GM21381 (cell line): ENCODE measurements at regions not wholly inside any gene's neighbourhood (a gene's known extent, or its start where the extent isn't known, plus 50 kb on each side); places are given as distances from the start of the nearest gene placed in this dataset.

Experiments
- ATAC-seq: cut with Tn5 transposase; IDR thresholded peaks from one replicate; pipeline ENCODE4 v1.9.1; 2021; ENCODE audit warnings: mild to moderate bottlenecking, moderate library complexity; ENCODE audit not compliant: unreplicated experiment

GRCh38 chr17:27239584-27239983, 54.3 kb upstream of the WSB1 start:
- ATAC-seq: no peak

GRCh38 chr17:27240086-27240801, 53.7 kb upstream of the WSB1 start:
- ATAC-seq: no peak

GRCh38 chr17:27240802-27241155, 53.1 kb upstream of the WSB1 start:
- ATAC-seq: no peak

GRCh38 chr17:27241346-27241946, 52.5 kb upstream of the WSB1 start:
- ATAC-seq: peak; percentile 41

GRCh38 chr17:27242951-27243350, 51.0 kb upstream of the WSB1 start:
- ATAC-seq: no peak

GRCh38 chr17:27244011-27244410, 49.9 kb upstream of the WSB1 start:
- ATAC-seq: no peak
